HPDE6-E6E7 (cell line): ENCODE measurements at regions not wholly inside any gene's neighbourhood (a gene's known extent, or its start where the extent isn't known, plus 50 kb on each side); places are given as distances from the start of the nearest gene placed in this dataset.

Experiments
- DNase-seq: peaks from one replicate; pipeline ENCODE4 v3.0.0; 2011; ENCODE audit warnings: missing footprints; ENCODE audit errors: extremely low spot score

GRCh38 chr3:81279481-81280379 lies 481.7 kb downstream of the GBE1 start:
- DNase-seq = no peak

GRCh38 chr3:81277853-81278252 lies 483.6 kb downstream of the GBE1 start:
- DNase-seq = no peak

GRCh38 chr3:81274671-81275070 lies 486.8 kb downstream of the GBE1 start:
- no peak for DNase-seq

- DNase-seq = no peak
Measured at GRCh38 chr3:81270603-81271379, 490.7 kb downstream of the GBE1 start.

- DNase-seq = no peak
Measured at GRCh38 chr3:81268526-81268925, 492.9 kb downstream of the GBE1 start.

GRCh38 chr3:81261996-81262395 lies 499.4 kb downstream of the GBE1 start:
- no peak for DNase-seq

GRCh38 chr3:81255463-81255862 lies 506.0 kb downstream of the GBE1 start:
- DNase-seq = no peak

- no peak for DNase-seq
Measured at GRCh38 chr3:81251096-81251495, 510.3 kb downstream of the GBE1 start.

- peak; percentile 2 for DNase-seq
Measured at GRCh38 chr3:81249540-81250029, 511.9 kb downstream of the GBE1 start.

- no peak for DNase-seq
Measured at GRCh38 chr3:81245501-81245900, 515.9 kb downstream of the GBE1 start.

- DNase-seq = no peak
Measured at GRCh38 chr3:81245043-81245442, 516.4 kb downstream of the GBE1 start.

GRCh38 chr3:81244231-81244630 lies 517.2 kb downstream of the GBE1 start:
- DNase-seq = no peak

- no peak for DNase-seq
Measured at GRCh38 chr3:81242871-81243270, 518.6 kb downstream of the GBE1 start.

- DNase-seq = no peak
Measured at GRCh38 chr3:81237181-81237580, 524.3 kb downstream of the GBE1 start.

GRCh38 chr3:81218023-81218422 lies 543.4 kb downstream of the GBE1 start:
- DNase-seq = no peak

GRCh38 chr3:81217101-81217500 lies 544.3 kb downstream of the GBE1 start:
- DNase-seq = no peak

- peak; percentile 0 for DNase-seq
Measured at GRCh38 chr3:81216192-81216591, 545.3 kb downstream of the GBE1 start.

GRCh38 chr3:81214631-81215030 lies 546.8 kb downstream of the GBE1 start:
- DNase-seq = no peak

GRCh38 chr3:81199587-81199986 lies 561.9 kb downstream of the GBE1 start:
- DNase-seq = no peak

- no peak for DNase-seq
Measured at GRCh38 chr3:81198756-81199155, 562.7 kb downstream of the GBE1 start.

- no peak for DNase-seq
Measured at GRCh38 chr3:81198216-81198615, 563.2 kb downstream of the GBE1 start.

GRCh38 chr3:81197386-81197785 lies 564.1 kb downstream of the GBE1 start:
- no peak for DNase-seq

- no peak for DNase-seq
Measured at GRCh38 chr3:81195478-81195877, 566.0 kb downstream of the GBE1 start.
